Keratinocyte (primary cell): ENCODE measurements at regions not wholly inside any gene's neighbourhood (a gene's known extent, or its start where the extent isn't known, plus 50 kb on each side); places are given as distances from the start of the nearest gene placed in this dataset.

ENCODE experiments used
- EZH2 ChIP-seq: IDR thresholded peaks from one replicate; pipeline ENCODE4 v1.6.1; 2012; ENCODE audit warnings: inconsistent platforms, mild to moderate bottlenecking, low read length, moderate library complexity
- TF ChIP-seq, protein P1 (sequence below), 3 experiments: IDR thresholded peaks in 1 of 3; conservative IDR thresholded peaks in 1 of 3; optimal IDR thresholded peaks in 1 of 3; 2 replicates in 2 of 3; 3 replicates in 1 of 3; pipeline versions ENCODE3 to v1.5.1; 2011; ENCODE audit warnings: low read length in 3 of 3, mild to moderate bottlenecking in 3 of 3, moderate library complexity in 2 of 3, control low read depth in 1 of 3, inconsistent platforms in 1 of 3; ENCODE audit not compliant: insufficient read depth in 2 of 3; ENCODE audit errors: extremely low read depth in 1 of 3

- TF ChIP-seq, protein P1, sequence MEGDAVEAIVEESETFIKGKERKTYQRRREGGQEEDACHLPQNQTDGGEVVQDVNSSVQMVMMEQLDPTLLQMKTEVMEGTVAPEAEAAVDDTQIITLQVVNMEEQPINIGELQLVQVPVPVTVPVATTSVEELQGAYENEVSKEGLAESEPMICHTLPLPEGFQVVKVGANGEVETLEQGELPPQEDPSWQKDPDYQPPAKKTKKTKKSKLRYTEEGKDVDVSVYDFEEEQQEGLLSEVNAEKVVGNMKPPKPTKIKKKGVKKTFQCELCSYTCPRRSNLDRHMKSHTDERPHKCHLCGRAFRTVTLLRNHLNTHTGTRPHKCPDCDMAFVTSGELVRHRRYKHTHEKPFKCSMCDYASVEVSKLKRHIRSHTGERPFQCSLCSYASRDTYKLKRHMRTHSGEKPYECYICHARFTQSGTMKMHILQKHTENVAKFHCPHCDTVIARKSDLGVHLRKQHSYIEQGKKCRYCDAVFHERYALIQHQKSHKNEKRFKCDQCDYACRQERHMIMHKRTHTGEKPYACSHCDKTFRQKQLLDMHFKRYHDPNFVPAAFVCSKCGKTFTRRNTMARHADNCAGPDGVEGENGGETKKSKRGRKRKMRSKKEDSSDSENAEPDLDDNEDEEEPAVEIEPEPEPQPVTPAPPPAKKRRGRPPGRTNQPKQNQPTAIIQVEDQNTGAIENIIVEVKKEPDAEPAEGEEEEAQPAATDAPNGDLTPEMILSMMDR (optimal IDR thresholded peaks at IDR 0.05 in 1 of 3, IDR thresholded peaks at IDR 0.05 in 1 of 3, conservative IDR thresholded peaks at IDR 0.05 in 1 of 3; ENCODE audit: extremely low read depth in 1 of 3, insufficient read depth in 2 of 3, low read length in 3 of 3): no peak
- TF ChIP-seq EZH2: no peak
Measured at GRCh38 chr10:64086083-64086767, 565.0 kb downstream of the REEP3 start.
